PC-3 (cell line): ENCODE measurements at regions not wholly inside any gene's neighbourhood (a gene's known extent, or its start where the extent isn't known, plus 50 kb on each side); places are given as distances from the start of the nearest gene placed in this dataset.

ENCODE experiments used
- CTCF ChIP-seq: fragments of 300-600 bp; sonication (generic); conservative IDR thresholded peaks from 2 replicates; pipeline ENCODE4 v1.5.1; 2017; ENCODE audit warnings: antibody characterized with exemption, low read depth, mild to moderate bottlenecking, low read length
- EZH2phosphoT487 ChIP-seq: fragments of 300-600 bp; sonication (generic); IDR thresholded peaks from 2 replicates; pipeline ENCODE4 v1.6.1; 2018; ENCODE audit warnings: mild to moderate bottlenecking, antibody characterized with exemption, low read length, borderline replicate concordance

DNA sequence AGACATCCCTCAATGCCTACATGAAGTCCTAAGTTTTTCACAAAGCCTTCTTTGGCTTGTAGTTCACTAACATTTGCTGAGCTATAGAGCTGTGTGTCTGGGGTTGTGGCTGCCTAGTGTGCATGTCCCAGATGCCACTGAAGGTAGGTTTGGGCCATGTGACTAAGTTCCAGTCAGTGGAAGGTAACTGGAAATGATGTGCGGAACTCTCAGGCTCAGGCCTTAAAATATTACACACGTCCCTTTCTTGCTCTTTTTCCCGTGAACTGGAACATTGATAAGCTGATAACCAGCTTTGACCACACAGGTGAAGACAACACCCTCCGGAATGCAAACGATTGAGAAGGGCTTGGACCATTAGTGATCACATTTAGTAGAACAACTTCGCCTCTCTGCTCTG, 358.1 kb downstream of the GATA3 start:
- no peak for TF ChIP-seq CTCF
- TF ChIP-seq EZH2phosphoT487, result no peak
